OCI-LY1 (cell line): ENCODE measurements at regions not wholly inside any gene's neighbourhood (a gene's known extent, or its start where the extent isn't known, plus 50 kb on each side); places are given as distances from the start of the nearest gene placed in this dataset.

Experiments
- H2AFZ ChIP-seq: fragments of 200-600 bp; sonication (generic), shearing (Covaris generic); 2 replicates; pipeline ENCODE4 v1.6.0; 2014; ENCODE audit warnings: antibody characterized with exemption, mild to moderate bottlenecking, low read length
- H3F3A ChIP-seq: fragments of 200-600 bp; sonication (generic), shearing (Covaris generic); 2 replicates; pipeline ENCODE4 v1.6.0; 2014; ENCODE audit warnings: mild to moderate bottlenecking, antibody characterized with exemption, low read length, moderate library complexity; ENCODE audit not compliant: insufficient read depth
- H3K27ac ChIP-seq: fragments of 200-600 bp; sonication (generic); 2 replicates; pipeline ENCODE4 v1.5.1; 2014; ENCODE audit warnings: low read length, mixed run types, mild to moderate bottlenecking, low read depth; ENCODE audit not compliant: poor library complexity, severe bottlenecking
- H3K27me3 ChIP-seq: fragments of 200-600 bp; sonication (generic); 2 replicates; pipeline ENCODE4 v1.6.0; 2014; ENCODE audit warnings: antibody characterized with exemption, mild to moderate bottlenecking, low read length, moderate library complexity; ENCODE audit not compliant: insufficient read depth
- H3K36me3 ChIP-seq: fragments of 200-600 bp; sonication (generic); 2 replicates; pipeline ENCODE4 v1.6.1; 2014; ENCODE audit warnings: mild to moderate bottlenecking, antibody characterized with exemption, low read length, moderate library complexity, mixed read lengths; ENCODE audit not compliant: insufficient read depth
- H3K4me1 ChIP-seq: fragments of 200-600 bp; sonication (generic); 2 replicates; pipeline ENCODE4 v1.5.1; 2014; ENCODE audit warnings: mild to moderate bottlenecking, low read length, moderate library complexity; ENCODE audit not compliant: insufficient read depth, severe bottlenecking
- H3K4me2 ChIP-seq: fragments of 200-600 bp; sonication (generic), shearing (Covaris generic); 2 replicates; pipeline ENCODE4 v1.6.1; 2014; ENCODE audit warnings: low read length
- H3K4me3 ChIP-seq: fragments of 200-600 bp; sonication (generic); 2 replicates; pipeline ENCODE4 v1.5.1; 2014; ENCODE audit warnings: low read length, low read depth, mild to moderate bottlenecking, mixed read lengths; ENCODE audit not compliant: poor library complexity, severe bottlenecking
- H3K79me2 ChIP-seq: fragments of 200-600 bp; shearing (Covaris generic); 2 replicates; pipeline ENCODE4 v1.6.1; 2016; ENCODE audit warnings: mixed run types, low read length, mixed read lengths; ENCODE audit not compliant: insufficient read depth
- H3K9ac ChIP-seq: fragments of 200-600 bp; sonication (generic), shearing (Covaris generic); 2 replicates; pipeline ENCODE4 v1.6.1; 2014; ENCODE audit warnings: mild to moderate bottlenecking, low read length, mixed read lengths
- H3K9me2 ChIP-seq: fragments of 200-600 bp; sonication (generic), shearing (Covaris generic); 2 replicates; pipeline ENCODE4 v1.6.1; 2014; ENCODE audit warnings: low read depth, mild to moderate bottlenecking, low read length, mixed read lengths
- H3K9me3 ChIP-seq: fragments of 200-600 bp; shearing (Covaris generic); 2 replicates; pipeline ENCODE4 v1.6.1; 2014; ENCODE audit warnings: low read length, mixed read lengths
- H4K20me1 ChIP-seq: fragments of 200-600 bp; sonication (generic), shearing (Covaris generic); 2 replicates; pipeline ENCODE4 v1.6.0; 2016; ENCODE audit warnings: mild to moderate bottlenecking, low read length; ENCODE audit not compliant: insufficient read depth
- CTCF ChIP-seq: fragments of 200-600 bp; sonication (generic), shearing (Covaris generic); IDR thresholded peaks from 2 replicates; pipeline ENCODE4 v1.5.1; 2017; ENCODE audit warnings: mild to moderate bottlenecking, antibody characterized with exemption, low read length, moderate library complexity, mixed read lengths
- EZH2 ChIP-seq: fragments of 200-600 bp; sonication (generic), shearing (Covaris generic); IDR thresholded peaks from 2 replicates; pipeline ENCODE4 v1.8.0; 2017; ENCODE audit warnings: borderline replicate concordance, mixed run types, mild to moderate bottlenecking, antibody characterized with exemption, low read length, moderate library complexity, mixed read lengths

GRCh38 chr17:79552824-79553223 is 58.0 kb downstream of the RBFOX3 start:
- TF ChIP-seq EZH2 (no peak), CTCF (no peak)
- H3K4me2 ChIP-seq = no peak overlapping the region
- no peaks in the 10 kb centered on the region for H3F3A ChIP-seq
- no peak overlapping the region for H3K9ac ChIP-seq
- no peak overlapping the region for H3K27ac ChIP-seq
- no peaks in the 10 kb centered on the region for H3K9me2 ChIP-seq
- no peaks in the 10 kb centered on the region for H3K9me3 ChIP-seq
- no peaks in the 10 kb centered on the region for H4K20me1 ChIP-seq
- no peaks in the 10 kb centered on the region for H3K79me2 ChIP-seq
- no peak overlapping the region for H2AFZ ChIP-seq
- no peaks in the 10 kb centered on the region for H3K4me1 ChIP-seq
- H3K4me3 ChIP-seq = no peak overlapping the region
- peaks cover 11% of the 10 kb centered on the region; the same call in 1 of the 2 replicates for H3K27me3 ChIP-seq
- no peaks in the 10 kb centered on the region for H3K36me3 ChIP-seq

- H3K79me2 ChIP-seq = no peaks in the 10 kb centered on the region
- H3K4me3 ChIP-seq = no peak overlapping the region
- H3K27me3 ChIP-seq = peaks cover 11% of the 10 kb centered on the region; the same call in 1 of the 2 replicates
- TF ChIP-seq EZH2 (no peak), CTCF (no peak)
- H3K36me3 ChIP-seq = no peaks in the 10 kb centered on the region
- no peaks in the 10 kb centered on the region for H4K20me1 ChIP-seq
- no peak overlapping the region for H3K9ac ChIP-seq
- H2AFZ ChIP-seq = no peak overlapping the region
- H3K4me2 ChIP-seq = no peak overlapping the region
- H3K9me3 ChIP-seq = no peaks in the 10 kb centered on the region
- H3K4me1 ChIP-seq = no peaks in the 10 kb centered on the region
- no peaks in the 10 kb centered on the region for H3K9me2 ChIP-seq
- H3K27ac ChIP-seq = no peak overlapping the region
- H3F3A ChIP-seq = no peaks in the 10 kb centered on the region
Observed at GRCh38 chr17:79552405-79552804, 58.4 kb downstream of the RBFOX3 start.

GRCh38 chr17:79549141-79549915 is 61.5 kb downstream of the RBFOX3 start:
- Histone ChIP-seq H3K27ac (no peak overlapping the region), H3K36me3 (no peaks in the 10 kb centered on the region), H3F3A (no peaks in the 10 kb centered on the region), H3K79me2 (no peaks in the 10 kb centered on the region), H3K9me2 (no peaks in the 10 kb centered on the region), H3K9me3 (no peaks in the 10 kb centered on the region), H3K27me3 (peaks cover 3% of the 10 kb centered on the region; the same call in 1 of the 2 replicates), H3K4me2 (no peak overlapping the region), H3K4me3 (no peak overlapping the region), H2AFZ (no peak overlapping the region), H4K20me1 (no peaks in the 10 kb centered on the region), H3K9ac (no peak overlapping the region), H3K4me1 (no peaks in the 10 kb centered on the region)
- TF ChIP-seq EZH2 (no peak), CTCF (no peak)
